Upper lobe of left lung (tissue), 4 donors: ENCODE measurements at regions not wholly inside any gene's neighbourhood (a gene's known extent, or its start where the extent isn't known, plus 50 kb on each side); places are given as distances from the start of the nearest gene placed in this dataset.

Experiments used
- EP300 ChIP-seq, 4 donors: sonication (generic); formaldehyde crosslinking; IDR thresholded peaks; one replicate each; pipeline ENCODE4 v1.5.1; 2017; ENCODE audit warnings: antibody characterized with exemption in 4 of 4, control low read depth in 2 of 4
- POLR2A ChIP-seq, 4 donors: fragments of 450-650 bp; IDR thresholded peaks; one replicate each; pipeline ENCODE4 v1.5.1; 2016 to 2017; ENCODE audit warnings: antibody characterized with exemption in 4 of 4, mild to moderate bottlenecking in 2 of 4
- POLR2AphosphoS5 ChIP-seq, 2 donors: sonication (generic); formaldehyde crosslinking; IDR thresholded peaks; one replicate each; pipeline ENCODE4 v1.5.1; 2017; ENCODE audit warnings: antibody characterized with exemption in 2 of 2

DNA sequence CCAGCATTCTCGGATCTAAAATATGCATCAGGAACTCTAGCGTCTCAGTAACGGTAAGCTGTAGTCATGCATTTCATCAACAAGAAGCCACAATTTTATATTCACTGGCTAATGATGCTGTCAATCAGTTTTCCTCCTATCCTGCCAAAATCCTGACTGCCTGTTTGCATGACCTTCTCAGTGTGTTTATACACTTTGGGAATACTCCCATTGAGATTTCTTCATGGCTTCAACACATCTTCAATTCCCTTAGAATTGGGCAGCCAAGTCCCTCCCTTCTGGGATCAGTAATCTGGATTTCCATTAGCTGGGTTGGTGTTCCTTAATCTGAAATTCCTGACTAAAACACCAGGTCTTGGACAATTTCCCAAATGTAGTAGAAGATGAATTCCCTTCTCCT is 348.9 kb upstream of the DYNLRB2 start:
- TF ChIP-seq POLR2AphosphoS5 (IDR thresholded peaks at IDR 0.05) (no peak), EP300 (IDR thresholded peaks at IDR 0.05) (no peak), POLR2A (IDR thresholded peaks at IDR 0.05) (no peak)
